Kidney capillary endothelial cell (primary cell): ENCODE measurements at regions not wholly inside any gene's neighbourhood (a gene's known extent, or its start where the extent isn't known, plus 50 kb on each side); places are given as distances from the start of the nearest gene placed in this dataset.

ENCODE experiments used
- DNase-seq: peaks from one replicate; pipeline ENCODE4 v3.0.0-alpha.2; 2018; ENCODE audit warnings: low spot score

- no peak for DNase-seq
These were observed 858.2 kb upstream of the FLRT2 start for GRCh38 chr14:84671776-84672175.

DNA sequence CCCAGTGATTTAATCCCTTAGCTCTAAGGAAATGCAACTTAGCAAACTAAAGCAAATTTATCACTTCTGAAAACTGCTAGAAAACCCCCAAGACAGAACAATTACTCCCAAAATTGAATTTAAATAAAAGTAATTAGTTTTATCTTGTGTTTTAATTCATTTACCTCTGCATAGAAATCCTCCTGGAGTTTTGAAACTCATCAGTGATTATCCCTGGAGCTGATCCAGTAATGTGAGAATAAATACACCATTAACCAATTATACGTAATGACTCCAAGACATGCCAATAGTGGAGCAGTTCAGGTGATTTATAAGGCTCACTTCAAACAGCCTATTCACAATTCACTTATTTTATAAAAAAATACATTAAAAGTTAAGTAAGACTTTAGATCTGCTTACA, 855.3 kb upstream of the FLRT2 start:
- no peak for DNase-seq

- DNase-seq = no peak
These were observed 843.4 kb upstream of the FLRT2 start for GRCh38 chr14:84686550-84686949.

- no peak for DNase-seq
These were observed 841.5 kb upstream of the FLRT2 start for GRCh38 chr14:84688297-84689025.

- DNase-seq = no peak
These were observed 835.8 kb upstream of the FLRT2 start for GRCh38 chr14:84694161-84694560.

- DNase-seq = no peak
These were observed 825.3 kb upstream of the FLRT2 start for GRCh38 chr14:84704601-84705000.

- DNase-seq = peak; percentile 3
These were observed 822.1 kb upstream of the FLRT2 start for GRCh38 chr14:84707830-84708229.

GRCh38 chr14:84708865-84709264, 821.1 kb upstream of the FLRT2 start:
- no peak for DNase-seq

- no peak for DNase-seq
These were observed 803.5 kb upstream of the FLRT2 start for GRCh38 chr14:84726471-84726870.

GRCh38 chr14:84749191-84749955, 780.6 kb upstream of the FLRT2 start:
- DNase-seq = peak; percentile 29

- DNase-seq = peak; percentile 8
These were observed 779.7 kb upstream of the FLRT2 start for GRCh38 chr14:84750284-84750683.

GRCh38 chr14:84750763-84751554, 779.0 kb upstream of the FLRT2 start:
- DNase-seq = no peak

DNA sequence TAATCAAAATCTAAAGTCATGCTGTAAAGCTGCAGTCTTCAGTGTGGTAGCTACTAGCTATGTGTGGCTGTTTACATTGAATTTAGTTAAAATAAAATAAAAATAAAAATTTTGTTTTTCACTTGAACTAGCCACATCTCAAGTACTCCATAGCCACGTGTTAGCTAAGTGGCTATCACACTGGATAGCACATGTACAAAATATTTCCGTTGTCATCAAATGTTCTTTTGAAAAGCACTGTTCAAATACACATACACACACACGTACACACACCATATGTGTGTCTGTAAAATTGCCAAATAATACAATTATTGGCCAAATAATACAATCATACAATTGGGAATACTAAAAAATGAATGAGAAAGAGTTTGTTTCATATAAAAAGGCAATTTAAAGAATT, 778.2 kb upstream of the FLRT2 start:
- DNase-seq = no peak

- no peak for DNase-seq
These were observed 769.3 kb upstream of the FLRT2 start for GRCh38 chr14:84760489-84761126.

- no peak for DNase-seq
These were observed 762.5 kb upstream of the FLRT2 start for GRCh38 chr14:84767434-84767833.

DNA sequence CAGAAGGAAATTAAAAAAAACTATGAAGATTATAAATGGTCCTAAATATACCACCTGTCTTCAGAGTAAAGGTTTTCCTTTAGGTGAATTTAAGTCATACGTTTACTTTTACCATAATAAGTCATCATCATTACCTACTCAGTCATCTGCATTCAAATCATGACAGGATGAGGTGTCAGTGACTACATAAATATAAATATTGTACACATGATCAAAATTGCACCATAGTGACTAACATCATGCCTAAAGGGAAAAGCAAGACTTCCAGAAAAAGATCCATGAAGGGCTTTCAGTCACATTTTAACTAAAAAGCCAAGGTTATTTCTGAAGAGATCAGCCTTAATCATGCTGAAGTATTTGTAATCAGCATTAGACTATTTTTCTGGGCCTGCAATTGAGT, 759.9 kb upstream of the FLRT2 start:
- no peak for DNase-seq

GRCh38 chr14:84777356-84777755, 752.6 kb upstream of the FLRT2 start:
- no peak for DNase-seq

DNA sequence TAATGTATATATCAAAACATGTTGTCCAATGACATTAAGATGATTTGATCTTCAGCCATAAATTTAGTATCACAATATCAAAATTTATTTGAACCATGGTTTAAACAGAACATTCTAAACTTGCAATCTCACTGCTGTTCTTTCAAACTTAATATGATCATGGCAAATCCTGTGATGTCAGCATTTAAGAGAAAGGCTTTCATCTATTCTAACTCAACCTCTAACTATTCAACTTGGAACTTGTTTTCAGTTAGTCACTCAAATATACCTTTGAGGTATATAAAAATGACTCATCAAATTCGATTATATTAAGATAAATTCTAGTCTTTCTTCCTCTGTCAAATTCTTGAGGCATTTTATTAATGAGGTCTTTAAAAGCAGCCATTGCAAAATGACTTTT, 747.0 kb upstream of the FLRT2 start:
- no peak for DNase-seq

- no peak for DNase-seq
These were observed 746.4 kb upstream of the FLRT2 start for GRCh38 chr14:84783511-84783910.

GRCh38 chr14:84785996-84786395, 743.9 kb upstream of the FLRT2 start:
- DNase-seq = no peak

DNA sequence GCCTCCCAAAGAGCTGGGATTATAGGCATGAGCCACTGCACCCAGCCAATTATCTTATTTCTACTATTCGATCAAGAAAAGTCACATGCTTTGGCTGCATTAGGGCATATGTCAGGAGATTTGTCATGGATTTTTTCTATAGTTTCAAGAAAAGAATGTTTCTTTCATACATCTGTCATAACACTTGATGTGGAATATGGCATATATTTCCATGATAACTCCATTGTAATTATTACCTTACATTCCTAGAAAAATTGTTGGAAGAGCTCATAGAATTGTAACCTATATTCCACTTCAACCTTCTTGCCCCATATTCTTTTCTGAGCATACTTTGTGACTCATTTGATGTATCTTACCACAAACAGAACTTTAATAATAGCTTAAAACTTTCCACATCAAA, 740.9 kb upstream of the FLRT2 start:
- DNase-seq = no peak

- no peak for DNase-seq
These were observed 737.1 kb upstream of the FLRT2 start for GRCh38 chr14:84792722-84793410.
